Aorta (tissue), 5 donors: ENCODE measurements at regions not wholly inside any gene's neighbourhood (a gene's known extent, or its start where the extent isn't known, plus 50 kb on each side); places are given as distances from the start of the nearest gene placed in this dataset.

Experiments used
- ATAC-seq: fragments of 200-7000 bp; cut with Tn5 transposase; one replicate; pipeline ENCODE4 v1.9.1; 2022; ENCODE audit warnings: moderate library complexity; ENCODE audit not compliant: low FRiP score
- DNase-seq, 2 donors: peaks; one replicate each; pipeline ENCODE4 v3.0.0-alpha.2; 2020
- H3K27ac ChIP-seq, 2 donors: one replicate each; pipeline ENCODE4 v1.5.1; 2013; ENCODE audit warnings: low read length in 2 of 2, mild to moderate bottlenecking in 2 of 2, moderate library complexity in 2 of 2, control low read depth in 1 of 2, inconsistent platforms in 1 of 2, low read depth in 1 of 2
- H3K27me3 ChIP-seq, 2 donors: one replicate each; pipeline ENCODE4 v1.6.1; 2013; ENCODE audit warnings: control low read depth in 1 of 2, low read length in 1 of 2, mild to moderate bottlenecking in 1 of 2, moderate library complexity in 1 of 2; ENCODE audit not compliant: insufficient read depth in 2 of 2, control insufficient read depth in 1 of 2
- H3K36me3 ChIP-seq, 2 donors: one replicate each; pipeline ENCODE4 v1.6.1; 2013; ENCODE audit warnings: control low read depth in 1 of 2, low read length in 1 of 2, mild to moderate bottlenecking in 1 of 2; ENCODE audit not compliant: insufficient read depth in 2 of 2, control insufficient read depth in 1 of 2
- H3K4me1 ChIP-seq, 2 donors: one replicate each; pipeline ENCODE4 v1.6.1; 2013; ENCODE audit warnings: low read length in 2 of 2, control low read depth in 1 of 2, mild to moderate bottlenecking in 1 of 2, moderate library complexity in 1 of 2; ENCODE audit not compliant: insufficient read depth in 2 of 2, control insufficient read depth in 1 of 2
- H3K4me3 ChIP-seq, 2 donors: one replicate each; pipeline ENCODE4 v1.5.1; 2013; ENCODE audit warnings: low read length in 2 of 2, control low read depth in 1 of 2, mild to moderate bottlenecking in 1 of 2
- H3K9me3 ChIP-seq: one replicate; pipeline ENCODE4 v1.6.1; 2013; ENCODE audit warnings: mild to moderate bottlenecking, low read length; ENCODE audit not compliant: control insufficient read depth
- WGBS, 2 donors: extraction: QIAGEN DNeasy Blood & Tissue Kit; methylation state at CpG; one replicate each; pipeline ENCODE4 v1.1.7; 2013; 5-methylcytosine and 5-hydroxymethylcytosine counted together
- intact Hi-C, 2 donors: fragments of 100-400 bp; cut with DNase I; formaldehyde crosslinking; loops; one replicate each; pipeline versions ENCODE4 v1.14.2 to v1.15.0; 2022
- donor health status: healthy with polysubstance abuse.
- donor health status: Bipolar disorder and iron deficiency.
- donor health status: DM: no; HTN: no; CAD: no.
- donor health status: DM: no; HTN: no; CAD: no.
- donor health status: DM: yes; HTN: yes; CAD: no.

GRCh38 chr5:6989230-6989629, 276.0 kb downstream of the TENT4A start:
- H3K4me1 ChIP-seq, result no peaks in the 10 kb centered on the region
- H3K27me3 ChIP-seq, result peaks cover 0 to under 1% of the 10 kb centered on the region in 2 donors
- no peak overlapping the region for H3K4me3 ChIP-seq
- H3K9me3 ChIP-seq, result no peaks in the 10 kb centered on the region
- H3K27ac ChIP-seq, result no peak overlapping the region
- H3K36me3 ChIP-seq, result no peaks in the 10 kb centered on the region
- intact Hi-C loops, result no loop called here
- DNase-seq (no peak), ATAC-seq (no peak)
- 62% methylated on average over 6 of the region's 6 CpGs for WGBS, 2 donors

- H3K4me1 ChIP-seq, result no peaks in the 10 kb centered on the region
- 67 to 72% methylated on average over 1 of the region's 1 CpG for WGBS, 2 donors
- no peak for ATAC-seq
- no peaks in the 10 kb centered on the region for H3K36me3 ChIP-seq
- no peak overlapping the region for H3K4me3 ChIP-seq
- H3K27ac ChIP-seq, result no peak overlapping the region
- peaks cover 0 to 3% of the 10 kb centered on the region in 2 donors for H3K27me3 ChIP-seq
- intact Hi-C loops, result no loop called here
- DNase-seq, result no peak
- no peaks in the 10 kb centered on the region for H3K9me3 ChIP-seq
These were observed 280.9 kb downstream of the TENT4A start for GRCh38 chr5:6994097-6994496.

GRCh38 chr5:6995115-6995514, 281.9 kb downstream of the TENT4A start:
- H3K9me3 ChIP-seq, result no peaks in the 10 kb centered on the region
- WGBS, 2 donors, result 46 to 48% methylated on average over 2 of the region's 2 CpGs
- H3K36me3 ChIP-seq, result no peaks in the 10 kb centered on the region
- intact Hi-C loops, result no loop called here
- H3K4me3 ChIP-seq, result no peak overlapping the region
- no peak for ATAC-seq
- no peak for DNase-seq
- H3K27me3 ChIP-seq, result peaks cover 0 to 3% of the 10 kb centered on the region in 2 donors
- no peak overlapping the region for H3K27ac ChIP-seq
- H3K4me1 ChIP-seq, result no peaks in the 10 kb centered on the region

GRCh38 chr5:7000310-7000709, 287.1 kb downstream of the TENT4A start:
- Histone ChIP-seq H3K27ac (no peak overlapping the region), H3K27me3 (no peaks in the 10 kb centered on the region), H3K4me3 (no peak overlapping the region), H3K36me3 (no peaks in the 10 kb centered on the region), H3K4me1 (no peaks in the 10 kb centered on the region), H3K9me3 (no peaks in the 10 kb centered on the region)
- 58 to 59% methylated on average over 4 of the region's 4 CpGs for WGBS, 2 donors
- DNase-seq, result no peak
- intact Hi-C loops, result no loop called here
- ATAC-seq, result no peak

GRCh38 chr5:7010591-7010990, 297.4 kb downstream of the TENT4A start:
- no peak for ATAC-seq
- DNase-seq, result no peak
- no peaks in the 10 kb centered on the region for H3K27me3 ChIP-seq
- H3K27ac ChIP-seq, result no peak overlapping the region
- H3K9me3 ChIP-seq, result no peaks in the 10 kb centered on the region
- intact Hi-C loops, result no loop called here
- H3K36me3 ChIP-seq, result no peaks in the 10 kb centered on the region
- no peaks in the 10 kb centered on the region for H3K4me1 ChIP-seq
- WGBS, 2 donors, result 51 to 59% methylated on average over 6 of the region's 6 CpGs
- H3K4me3 ChIP-seq, result no peak overlapping the region

GRCh38 chr5:7012057-7012456, 298.8 kb downstream of the TENT4A start:
- H3K4me1 ChIP-seq, result no peaks in the 10 kb centered on the region
- no peak for ATAC-seq
- no peak overlapping the region for H3K27ac ChIP-seq
- no peak overlapping the region for H3K4me3 ChIP-seq
- intact Hi-C loops, result no loop called here
- no peaks in the 10 kb centered on the region for H3K9me3 ChIP-seq
- DNase-seq, result no peak
- no peaks in the 10 kb centered on the region for H3K27me3 ChIP-seq
- 71 to 72% methylated on average over 2 of the region's 2 CpGs for WGBS, 2 donors
- H3K36me3 ChIP-seq, result no peaks in the 10 kb centered on the region

- H3K27ac ChIP-seq, result no peak overlapping the region
- H3K4me1 ChIP-seq, result no peaks in the 10 kb centered on the region
- ATAC-seq, result no peak
- no peaks in the 10 kb centered on the region for H3K9me3 ChIP-seq
- 54 to 56% methylated on average over 2 of the region's 2 CpGs for WGBS, 2 donors
- no peak overlapping the region for H3K4me3 ChIP-seq
- H3K27me3 ChIP-seq, result no peaks in the 10 kb centered on the region
- DNase-seq, result no peak
- H3K36me3 ChIP-seq, result no peaks in the 10 kb centered on the region
- intact Hi-C loops, result no loop called here
These were observed 301.4 kb downstream of the TENT4A start for GRCh38 chr5:7014611-7015010.

GRCh38 chr5:7015586-7016256, 302.5 kb downstream of the TENT4A start:
- Histone ChIP-seq H3K4me3 (no peak overlapping the region), H3K9me3 (peaks cover under 1% of the 10 kb centered on the region), H3K4me1 (no peaks in the 10 kb centered on the region), H3K27ac (no peak overlapping the region), H3K27me3 (no peaks in the 10 kb centered on the region), H3K36me3 (no peaks in the 10 kb centered on the region)
- no peak for DNase-seq
- 54 to 56% methylated on average over 6 of the region's 6 CpGs for WGBS, 2 donors
- no peak for ATAC-seq
- intact Hi-C loops, result no loop called here

GRCh38 chr5:7016999-7017747, 303.9 kb downstream of the TENT4A start:
- DNase-seq (no peak), ATAC-seq (no peak)
- no peaks in the 10 kb centered on the region for H3K4me1 ChIP-seq
- no peak overlapping the region for H3K27ac ChIP-seq
- H3K36me3 ChIP-seq, result no peaks in the 10 kb centered on the region
- 46 to 51% methylated on average over 10 of the region's 10 CpGs for WGBS, 2 donors
- H3K9me3 ChIP-seq, result peaks cover 10% of the 10 kb centered on the region
- H3K4me3 ChIP-seq, result no peak overlapping the region
- intact Hi-C loops, result no loop called here
- no peaks in the 10 kb centered on the region for H3K27me3 ChIP-seq
